Liver (tissue), 8 donors: ENCODE measurements at regions not wholly inside any gene's neighbourhood (a gene's known extent, or its start where the extent isn't known, plus 50 kb on each side); places are given as distances from the start of the nearest gene placed in this dataset.

ENCODE experiments used
- DNase-seq: peaks from one replicate; pipeline ENCODE4 v3.0.0-alpha.2; 2017; ENCODE audit warnings: low spot score
- H3K27ac ChIP-seq, 2 donors: one replicate each; pipeline ENCODE4 v1.7.0; 2013; ENCODE audit warnings: inconsistent platforms in 2 of 2, low read length in 2 of 2, control low read depth in 1 of 2, low read depth in 1 of 2, mild to moderate bottlenecking in 1 of 2
- H3K27me3 ChIP-seq, 4 donors: one replicate each; pipeline versions ENCODE4 v1.6.1 to v1.7.0; 2013; ENCODE audit warnings: low read length in 3 of 4, inconsistent platforms in 1 of 4, mild to moderate bottlenecking in 1 of 4, moderate library complexity in 1 of 4; ENCODE audit not compliant: control insufficient read depth in 4 of 4, insufficient read depth in 4 of 4
- H3K36me3 ChIP-seq, 4 donors: one replicate each; pipeline versions ENCODE4 v1.6.1 to v1.7.0; 2013; ENCODE audit warnings: low read length in 3 of 4, mild to moderate bottlenecking in 3 of 4, low read depth in 1 of 4, moderate library complexity in 1 of 4; ENCODE audit not compliant: control insufficient read depth in 4 of 4, insufficient read depth in 3 of 4
- H3K4me1 ChIP-seq, 4 donors: one replicate each; pipeline versions ENCODE4 v1.6.1 to v1.7.0; 2013; ENCODE audit warnings: low read length in 3 of 4, mild to moderate bottlenecking in 3 of 4, moderate library complexity in 1 of 4; ENCODE audit not compliant: control insufficient read depth in 4 of 4, insufficient read depth in 4 of 4
- H3K4me3 ChIP-seq, 3 donors: one replicate each; pipeline versions ENCODE4 v1.6.1 to v1.7.0; 2013; ENCODE audit warnings: low read length in 3 of 3, control low read depth in 1 of 3, low read depth in 1 of 3, mild to moderate bottlenecking in 1 of 3
- H3K9ac ChIP-seq, 2 donors: one replicate each; pipeline ENCODE4 v1.7.0; 2013; ENCODE audit warnings: low read length in 2 of 2, mild to moderate bottlenecking in 2 of 2, moderate library complexity in 2 of 2, control low read depth in 1 of 2, low read depth in 1 of 2
- H3K9me3 ChIP-seq, 4 donors: one replicate each; pipeline versions ENCODE4 v1.6.1 to v1.7.0; 2013; ENCODE audit warnings: low read length in 3 of 4; ENCODE audit not compliant: control insufficient read depth in 4 of 4
- CTCF ChIP-seq: fragments of 150-350 bp; IDR thresholded peaks from 2 replicates; pipeline ENCODE4 v1.5.1; 2017; ENCODE audit warnings: improper control_type of control experiment, low read depth, low read length; ENCODE audit not compliant: missing input control
- EGR1 ChIP-seq, 2 donors: IDR thresholded peaks; 2 replicates each; pipeline ENCODE4 v1.6.1; 2016 to 2018; ENCODE audit warnings: antibody characterized with exemption in 2 of 2, low read depth in 2 of 2
- GABPA ChIP-seq, 2 donors: IDR thresholded peaks in 1 of 2; conservative IDR thresholded peaks in 1 of 2; 2 replicates each; pipeline ENCODE4 v1.6.1; 2016; ENCODE audit warnings: antibody characterized with exemption in 2 of 2, mild to moderate bottlenecking in 1 of 2, moderate library complexity in 1 of 2
- HNF4A ChIP-seq, 2 donors: conservative IDR thresholded peaks; 2 replicates each; pipeline ENCODE4 v1.6.1; 2016; ENCODE audit warnings: antibody characterized with exemption in 2 of 2, mild to moderate bottlenecking in 2 of 2
- HNF4G ChIP-seq: IDR thresholded peaks from 2 replicates; pipeline ENCODE4 v1.6.1; 2016; ENCODE audit warnings: antibody characterized with exemption
- JUND ChIP-seq, 2 donors: IDR thresholded peaks; 2 replicates each; pipeline ENCODE4 v1.6.1; 2016; ENCODE audit warnings: antibody characterized with exemption in 2 of 2
- NR2F2 ChIP-seq: IDR thresholded peaks from 2 replicates; pipeline ENCODE4 v1.6.1; 2016; ENCODE audit warnings: antibody characterized with exemption
- REST ChIP-seq: IDR thresholded peaks from 2 replicates; pipeline ENCODE4 v1.6.1; 2016; ENCODE audit warnings: antibody characterized with exemption, mild to moderate bottlenecking
- SP1 ChIP-seq: IDR thresholded peaks from 2 replicates; pipeline ENCODE4 v1.6.1; 2018; ENCODE audit warnings: antibody characterized with exemption, mild to moderate bottlenecking
- TAF1 ChIP-seq: conservative IDR thresholded peaks from 2 replicates; pipeline ENCODE4 v1.6.1; 2016; ENCODE audit warnings: antibody characterized with exemption, mild to moderate bottlenecking
- YY1 ChIP-seq: IDR thresholded peaks from 2 replicates; pipeline ENCODE4 v1.6.1; 2016; ENCODE audit warnings: antibody characterized with exemption, mild to moderate bottlenecking
- ZBTB33 ChIP-seq: IDR thresholded peaks from 2 replicates; pipeline ENCODE4 v1.6.1; 2016; ENCODE audit warnings: antibody characterized with exemption
- WGBS: extraction: QIAGEN DNeasy Blood & Tissue Kit; methylation state at CpG from one replicate; pipeline ENCODE4 v1.1.7; 2013; 5-methylcytosine and 5-hydroxymethylcytosine counted together
- donor health status: healthy.
- donor health status: healthy.
- donor health status: healthy.
- donor health status: healthy.
- donor health status: healthy.

GRCh38 chr5:4222821-4223220, 627.2 kb downstream of the IRX1 start:
- no peaks in the 10 kb centered on the region for H3K4me1 ChIP-seq
- 79% methylated on average over 15 of the region's 15 CpGs for WGBS
- no peak overlapping the region for H3K27ac ChIP-seq
- no peak overlapping the region for H3K4me3 ChIP-seq
- TF ChIP-seq NR2F2 (no peak), REST (no peak), SP1 (no peak), JUND (IDR thresholded peaks at IDR 0.05) (no peak)
- peaks cover 0 to 2% (median 0%) of the 10 kb centered on the region in 4 donors for H3K9me3 ChIP-seq
- H3K27me3 ChIP-seq: no peaks in the 10 kb centered on the region
- no peaks in the 10 kb centered on the region for H3K36me3 ChIP-seq
- no peak for DNase-seq
- no peak overlapping the region for H3K9ac ChIP-seq

- TF ChIP-seq JUND (IDR thresholded peaks at IDR 0.05): no peak
- TF ChIP-seq REST: no peak
- no peak for TF ChIP-seq ZBTB33
- TF ChIP-seq YY1: no peak
- no peak for TF ChIP-seq HNF4A (conservative IDR thresholded peaks at IDR 0.05)
- TF ChIP-seq CTCF: no peak
- TF ChIP-seq TAF1: no peak
- TF ChIP-seq HNF4G: no peak
- no peak for TF ChIP-seq GABPA (IDR thresholded peaks at IDR 0.05 in 1 of 2, conservative IDR thresholded peaks at IDR 0.05 in 1 of 2)
- no peak for TF ChIP-seq EGR1 (IDR thresholded peaks at IDR 0.05; ENCODE audit: low read depth in 2 of 2)
- TF ChIP-seq NR2F2: no peak
- WGBS: 71% methylated on average over 5 of the region's 5 CpGs
- no peaks in the 10 kb centered on the region for H3K4me1 ChIP-seq
- no peak overlapping the region for H3K9ac ChIP-seq
- no peak overlapping the region for H3K27ac ChIP-seq
- H3K9me3 ChIP-seq: peaks cover 0 to 1% (median 0%) of the 10 kb centered on the region in 4 donors
- no peaks in the 10 kb centered on the region for H3K36me3 ChIP-seq
- DNase-seq: no peak
- peaks cover 0 to 3% (median 0%) of the 10 kb centered on the region in 4 donors for H3K27me3 ChIP-seq
- H3K4me3 ChIP-seq: no peak overlapping the region
These were observed 630.1 kb downstream of the IRX1 start for GRCh38 chr5:4225741-4226140.
